Sigmoid colon (tissue), 4 donors: ENCODE measurements at regions not wholly inside any gene's neighbourhood (a gene's known extent, or its start where the extent isn't known, plus 50 kb on each side); places are given as distances from the start of the nearest gene placed in this dataset.

Experiments
- CTCF ChIP-seq, 4 experiments: fragments of 450-650 bp in 3 of 4; fragments of 200-600 bp in 1 of 4; IDR thresholded peaks; one replicate each; pipeline ENCODE4 v1.5.1; 2016 to 2019; ENCODE audit warnings: antibody characterized with exemption in 4 of 4, mild to moderate bottlenecking in 3 of 4, moderate library complexity in 2 of 4
- EP300 ChIP-seq, 4 donors: sonication (generic); formaldehyde crosslinking; IDR thresholded peaks; one replicate each; pipeline ENCODE4 v1.6.1; 2017; ENCODE audit warnings: antibody characterized with exemption in 4 of 4
- POLR2AphosphoS5 ChIP-seq, 4 donors: sonication (generic); formaldehyde crosslinking; IDR thresholded peaks; one replicate each; pipeline ENCODE4 v1.6.1; 2017; ENCODE audit warnings: antibody characterized with exemption in 4 of 4

- TF ChIP-seq CTCF (IDR thresholded peaks at IDR 0.05) (no peak), POLR2AphosphoS5 (IDR thresholded peaks at IDR 0.05) (no peak), EP300 (IDR thresholded peaks at IDR 0.05) (no peak)
Measured at GRCh38 chr3:24834442-24834841, 339.8 kb upstream of the THRB start.
